Fibroblast of the aortic adventitia (primary cell): ENCODE measurements at regions not wholly inside any gene's neighbourhood (a gene's known extent, or its start where the extent isn't known, plus 50 kb on each side); places are given as distances from the start of the nearest gene placed in this dataset.

Source experiments
- DNase-seq: peaks from one replicate; pipeline ENCODE4 v3.0.0-alpha.2; 2010; ENCODE audit warnings: low read depth
- H3K4me3 ChIP-seq: 2 replicates; pipeline ENCODE4 v1.5.1; 2011; ENCODE audit warnings: low read depth, mild to moderate bottlenecking, control low read depth, low read length, moderate library complexity
- TF ChIP-seq, protein P1 (sequence below): IDR thresholded peaks from 2 replicates; pipeline ENCODE4 v1.5.1; 2011; ENCODE audit warnings: mild to moderate bottlenecking, low read length, control low read depth, inconsistent platforms; ENCODE audit not compliant: insufficient read depth

DNA sequence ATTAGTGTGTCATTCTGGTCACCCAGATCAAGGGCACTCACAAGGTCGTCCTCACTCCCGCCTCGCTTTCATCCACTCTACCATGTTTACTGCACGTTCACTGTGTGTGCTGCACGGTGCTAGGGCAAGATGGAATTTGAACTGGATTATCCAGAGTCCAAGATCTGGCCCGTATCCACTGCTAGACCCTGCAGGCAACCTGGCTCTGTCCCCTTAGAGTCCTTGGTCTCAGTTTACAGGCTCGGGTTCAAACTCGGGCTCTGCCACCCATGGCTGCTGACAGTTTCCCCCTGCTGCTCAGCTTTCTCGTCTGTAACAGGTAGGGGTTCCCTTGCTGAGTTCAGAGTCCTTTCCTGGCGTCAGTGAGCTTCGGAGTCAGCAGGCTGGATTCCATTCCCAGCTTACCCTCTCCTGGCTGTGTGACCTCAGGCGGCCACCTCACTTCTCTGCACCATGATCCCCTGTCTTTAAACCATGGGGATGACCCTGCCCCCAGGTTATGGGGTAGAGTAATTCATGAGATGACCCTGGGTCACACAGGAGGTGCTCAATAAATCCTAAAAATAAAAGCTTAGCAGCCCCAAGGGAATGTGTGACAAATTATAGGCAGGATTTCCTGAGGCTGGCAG lies 79.6 kb upstream of the SLC6A6 start:
- TF ChIP-seq, protein P1, sequence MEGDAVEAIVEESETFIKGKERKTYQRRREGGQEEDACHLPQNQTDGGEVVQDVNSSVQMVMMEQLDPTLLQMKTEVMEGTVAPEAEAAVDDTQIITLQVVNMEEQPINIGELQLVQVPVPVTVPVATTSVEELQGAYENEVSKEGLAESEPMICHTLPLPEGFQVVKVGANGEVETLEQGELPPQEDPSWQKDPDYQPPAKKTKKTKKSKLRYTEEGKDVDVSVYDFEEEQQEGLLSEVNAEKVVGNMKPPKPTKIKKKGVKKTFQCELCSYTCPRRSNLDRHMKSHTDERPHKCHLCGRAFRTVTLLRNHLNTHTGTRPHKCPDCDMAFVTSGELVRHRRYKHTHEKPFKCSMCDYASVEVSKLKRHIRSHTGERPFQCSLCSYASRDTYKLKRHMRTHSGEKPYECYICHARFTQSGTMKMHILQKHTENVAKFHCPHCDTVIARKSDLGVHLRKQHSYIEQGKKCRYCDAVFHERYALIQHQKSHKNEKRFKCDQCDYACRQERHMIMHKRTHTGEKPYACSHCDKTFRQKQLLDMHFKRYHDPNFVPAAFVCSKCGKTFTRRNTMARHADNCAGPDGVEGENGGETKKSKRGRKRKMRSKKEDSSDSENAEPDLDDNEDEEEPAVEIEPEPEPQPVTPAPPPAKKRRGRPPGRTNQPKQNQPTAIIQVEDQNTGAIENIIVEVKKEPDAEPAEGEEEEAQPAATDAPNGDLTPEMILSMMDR = no peak
- no peak overlapping the region for H3K4me3 ChIP-seq
- DNase-seq = no peak

DNA sequence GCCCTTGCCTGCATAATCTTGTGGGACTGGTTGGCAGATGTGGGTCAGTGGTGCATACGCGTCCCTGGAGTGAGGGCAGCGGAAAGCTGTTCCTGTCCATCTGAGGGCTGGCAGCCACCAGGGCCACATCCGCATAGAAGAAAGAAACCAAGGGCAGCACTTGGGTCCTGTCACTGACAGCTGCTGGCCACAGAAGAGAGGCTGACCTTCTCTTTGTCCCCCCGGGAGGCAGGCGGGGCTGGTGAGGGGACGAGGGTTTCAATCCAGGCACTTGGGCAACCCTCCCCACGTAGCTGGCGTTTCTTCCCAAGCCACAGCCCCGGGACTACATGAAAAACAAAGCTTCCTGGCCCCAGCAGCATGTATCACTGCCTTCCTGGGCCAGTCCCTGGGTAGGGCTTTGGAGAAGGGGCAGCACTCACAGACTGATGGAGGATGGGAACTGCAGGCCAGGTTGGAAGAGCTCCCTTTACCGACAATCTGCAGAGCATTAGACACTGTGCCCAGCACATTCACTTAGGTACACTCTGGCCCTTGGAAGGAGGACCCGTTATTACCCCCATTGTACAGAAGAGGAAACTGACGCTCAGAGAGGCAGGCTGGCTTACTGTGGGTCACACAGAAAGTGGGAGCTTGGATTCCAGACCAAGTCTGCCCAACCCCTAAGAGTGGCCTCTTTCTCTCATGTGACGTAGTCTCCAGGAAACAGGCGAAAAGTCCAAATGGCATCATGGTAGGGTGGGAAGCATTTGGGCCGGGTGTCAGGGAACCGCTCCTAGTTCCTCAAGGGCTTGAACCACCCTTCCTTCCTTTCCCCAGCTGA lies 78.8 kb upstream of the SLC6A6 start:
- TF ChIP-seq, protein P1 = no peak
- no peak for DNase-seq

DNA sequence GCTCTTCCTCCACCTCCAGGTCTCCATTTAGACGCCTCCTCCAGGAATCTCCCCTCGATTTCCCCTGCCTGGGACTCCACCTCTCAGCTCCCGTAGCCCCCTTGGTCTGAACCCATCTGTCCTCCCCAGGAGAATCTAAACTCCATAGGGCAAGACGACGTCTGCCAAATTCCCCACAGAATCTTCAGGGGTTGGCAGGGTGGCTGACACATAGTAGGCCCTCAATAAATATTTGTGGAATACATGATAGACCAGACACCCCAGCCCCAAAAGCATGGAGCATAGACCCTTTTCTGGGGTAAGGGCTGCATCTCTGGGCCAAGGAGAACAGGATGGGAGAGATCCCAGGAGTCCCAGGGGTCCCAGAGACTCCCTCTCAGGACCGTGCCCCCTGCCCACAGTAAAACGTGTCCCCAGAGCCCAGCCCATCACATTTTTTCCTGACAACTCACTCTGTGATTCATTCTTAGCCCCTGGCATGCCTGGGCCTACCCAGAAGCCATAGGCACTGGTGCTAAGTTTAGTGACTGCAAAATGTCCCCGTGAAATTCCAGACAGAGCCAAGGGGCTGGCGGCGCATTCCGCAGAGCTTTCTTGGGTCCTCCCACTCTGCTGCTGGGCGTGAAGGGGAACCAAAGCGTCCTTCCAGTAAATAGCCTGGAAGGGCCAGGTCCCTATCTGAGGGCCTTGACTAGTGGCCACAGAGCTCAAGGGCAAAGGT lies 78.0 kb upstream of the SLC6A6 start:
- no peak overlapping the region for H3K4me3 ChIP-seq
- TF ChIP-seq, protein P1 = no peak
- DNase-seq = no peak

More for the DNA sequence above, 78.8 kb upstream of the SLC6A6 start:
- H3K4me3 ChIP-seq = no peak overlapping the region

DNA sequence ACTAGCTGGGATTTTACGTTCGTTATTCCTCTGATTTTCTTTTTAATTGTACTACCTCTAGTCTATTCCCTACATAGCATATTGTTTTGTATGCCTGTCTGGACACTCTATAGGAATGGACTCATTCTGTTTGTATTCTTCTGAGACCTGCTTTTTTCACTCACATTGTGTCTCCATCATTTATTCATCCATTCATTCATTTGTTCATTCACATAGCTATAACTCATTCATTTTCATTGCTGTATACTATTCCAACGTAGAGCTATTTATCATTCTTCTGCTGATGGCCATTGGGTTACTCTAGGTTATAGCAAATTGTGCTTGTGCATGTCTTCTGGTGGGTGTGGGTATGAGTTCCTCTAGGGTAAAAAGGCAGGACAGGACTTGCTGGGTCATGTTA lies 74.0 kb upstream of the SLC6A6 start:
- TF ChIP-seq, protein P1 = no peak
- DNase-seq = no peak

DNA sequence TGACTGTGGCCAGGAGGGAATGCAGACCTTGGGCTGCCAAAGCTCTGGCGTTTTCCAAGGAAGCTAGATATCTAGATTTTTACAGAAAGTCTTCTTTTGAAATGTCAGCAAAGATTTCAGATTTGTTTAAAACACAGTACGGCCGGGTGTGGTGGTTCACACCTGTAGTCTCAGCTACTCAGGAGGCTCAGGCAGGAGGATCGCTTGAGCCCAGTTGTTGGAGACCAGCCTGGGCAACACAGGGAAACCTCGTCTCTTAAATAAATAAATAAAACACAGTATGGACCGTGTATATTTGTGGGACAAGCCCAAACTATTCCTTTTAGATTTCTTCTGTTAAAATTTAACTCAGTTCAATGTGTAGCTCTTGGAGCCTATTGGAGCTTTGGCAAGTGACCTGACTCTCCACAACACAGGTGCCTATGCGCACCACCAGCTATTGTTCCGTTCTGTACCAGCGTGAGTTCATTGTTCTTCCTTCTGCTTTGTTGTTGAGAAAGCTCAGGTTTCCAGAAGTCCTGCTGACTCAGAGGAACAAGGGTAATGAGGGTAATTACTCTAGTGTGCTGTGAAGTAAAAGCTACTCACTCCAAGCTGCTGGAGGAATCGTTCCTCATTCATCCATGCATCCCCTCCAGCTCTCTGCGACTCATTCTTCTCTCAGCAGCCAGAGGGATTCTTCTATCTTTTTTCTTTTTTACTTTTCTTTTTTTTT lies 73.1 kb upstream of the SLC6A6 start:
- TF ChIP-seq, protein P1 = no peak
- peak; percentile 12 for DNase-seq
- H3K4me3 ChIP-seq = no peak overlapping the region

More for the DNA sequence above, 74.0 kb upstream of the SLC6A6 start:
- no peak overlapping the region for H3K4me3 ChIP-seq

DNA sequence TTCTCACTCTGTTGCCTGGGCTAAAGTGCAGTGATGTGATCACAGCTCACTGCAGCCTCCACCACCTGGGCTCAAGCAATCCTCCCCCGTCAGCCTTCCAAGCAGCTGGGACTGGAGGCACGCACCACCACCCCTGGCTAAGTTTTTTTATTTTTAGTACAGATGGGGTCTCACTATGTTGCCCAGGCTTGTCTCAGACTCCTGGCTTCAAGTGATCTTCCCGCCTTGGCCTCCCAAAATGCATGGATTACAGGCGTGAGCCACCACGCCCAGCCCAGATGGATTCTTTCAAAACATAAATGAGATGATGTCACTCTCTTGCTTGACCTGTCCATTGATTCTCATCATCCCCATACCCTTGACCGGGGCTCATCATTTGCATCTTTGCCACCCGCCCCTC lies 72.6 kb upstream of the SLC6A6 start:
- TF ChIP-seq, protein P1 = no peak
- H3K4me3 ChIP-seq = no peak overlapping the region

More for the DNA sequence above, 72.6 kb upstream of the SLC6A6 start:
- no peak for DNase-seq
